Upper lobe of left lung (tissue), 4 donors: ENCODE measurements at regions not wholly inside any gene's neighbourhood (a gene's known extent, or its start where the extent isn't known, plus 50 kb on each side); places are given as distances from the start of the nearest gene placed in this dataset.

Experiments
- CTCF ChIP-seq, 6 experiments: fragments of 450-650 bp in 4 of 6; fragments of 200-600 bp in 2 of 6; sonication (generic) in 2 of 6; IDR thresholded peaks; one replicate each; pipeline ENCODE4 v1.5.1; 2016 to 2019; ENCODE audit warnings: antibody characterized with exemption in 6 of 6
- EP300 ChIP-seq, 4 donors: sonication (generic); formaldehyde crosslinking; IDR thresholded peaks; one replicate each; pipeline ENCODE4 v1.5.1; 2017; ENCODE audit warnings: antibody characterized with exemption in 4 of 4, control low read depth in 2 of 4
- POLR2AphosphoS5 ChIP-seq, 2 donors: sonication (generic); formaldehyde crosslinking; IDR thresholded peaks; one replicate each; pipeline ENCODE4 v1.5.1; 2017; ENCODE audit warnings: antibody characterized with exemption in 2 of 2

GRCh38 chr22:49427941-49428340 lies 399.7 kb downstream of the BRD1 start:
- TF ChIP-seq POLR2AphosphoS5 (IDR thresholded peaks at IDR 0.05) (no peak), CTCF (IDR thresholded peaks at IDR 0.05) (no peak), EP300 (IDR thresholded peaks at IDR 0.05) (no peak)
